ENCODE measurements at regions not wholly inside any gene's neighbourhood (a gene's known extent, or its start where the extent isn't known, plus 50 kb on each side); places are given as distances from the start of the nearest gene placed in this dataset.

DNA sequence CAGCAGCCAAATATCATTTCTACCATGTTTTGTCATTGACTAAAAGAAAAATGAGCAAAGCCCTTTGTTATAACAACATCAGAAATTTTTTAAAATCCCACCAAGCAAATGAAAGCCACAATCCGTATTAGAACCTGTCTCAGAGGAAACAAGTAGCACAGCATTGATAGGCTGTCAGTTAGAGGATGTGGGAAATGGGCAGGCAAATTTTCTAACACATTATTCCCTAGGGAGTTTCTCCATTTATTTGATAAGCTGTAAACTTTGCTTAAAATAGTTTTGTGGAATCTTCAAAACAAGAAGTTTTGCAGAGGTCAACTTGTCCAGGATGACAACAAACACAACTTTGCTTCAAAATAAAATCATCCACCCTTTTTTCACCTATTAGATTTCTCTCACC, 53.6 kb upstream of the APC start:
- H3K4me3 ChIP-seq (ENCODE audit: low read depth, low read length), result no peak overlapping the region
- POLR2A ChIA-PET, result interaction anchor here (1.4 kb wide), 3 partner anchors 11 to 53 kb away, joined by 3 to 6 read pairs (median 4); partner anchors contain the start of gene APC
- CTCF ChIA-PET, result interaction anchor here (1.1 to 1.8 kb wide), 3 partner anchors 11 to 132 kb away, joined by 3 to 10 read pairs (median 4); no protein-coding TSS in a partner anchor
- TF ChIP-seq, protein P1, sequence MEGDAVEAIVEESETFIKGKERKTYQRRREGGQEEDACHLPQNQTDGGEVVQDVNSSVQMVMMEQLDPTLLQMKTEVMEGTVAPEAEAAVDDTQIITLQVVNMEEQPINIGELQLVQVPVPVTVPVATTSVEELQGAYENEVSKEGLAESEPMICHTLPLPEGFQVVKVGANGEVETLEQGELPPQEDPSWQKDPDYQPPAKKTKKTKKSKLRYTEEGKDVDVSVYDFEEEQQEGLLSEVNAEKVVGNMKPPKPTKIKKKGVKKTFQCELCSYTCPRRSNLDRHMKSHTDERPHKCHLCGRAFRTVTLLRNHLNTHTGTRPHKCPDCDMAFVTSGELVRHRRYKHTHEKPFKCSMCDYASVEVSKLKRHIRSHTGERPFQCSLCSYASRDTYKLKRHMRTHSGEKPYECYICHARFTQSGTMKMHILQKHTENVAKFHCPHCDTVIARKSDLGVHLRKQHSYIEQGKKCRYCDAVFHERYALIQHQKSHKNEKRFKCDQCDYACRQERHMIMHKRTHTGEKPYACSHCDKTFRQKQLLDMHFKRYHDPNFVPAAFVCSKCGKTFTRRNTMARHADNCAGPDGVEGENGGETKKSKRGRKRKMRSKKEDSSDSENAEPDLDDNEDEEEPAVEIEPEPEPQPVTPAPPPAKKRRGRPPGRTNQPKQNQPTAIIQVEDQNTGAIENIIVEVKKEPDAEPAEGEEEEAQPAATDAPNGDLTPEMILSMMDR (IDR thresholded peaks at IDR 0.05; ENCODE audit: insufficient read depth, low read length, missing control alignments), result no peak
- DNase-seq (ENCODE audit: low read depth, low spot score), result no peak

GRCh38 chr5:112684737-112685136, 52.9 kb upstream of the APC start:
- H3K4me3 ChIP-seq (ENCODE audit: low read depth, low read length), result no peak overlapping the region
- TF ChIP-seq, protein P1 (IDR thresholded peaks at IDR 0.05; ENCODE audit: insufficient read depth, low read length, missing control alignments), result no peak
- DNase-seq (ENCODE audit: low read depth, low spot score), result peak; percentile 84
- ChIA-PET POLR2A (interaction anchor here (0.8 to 1.4 kb wide), 4 partner anchors 10 to 108 kb away, joined by 3 to 6 read pairs (median 4); partner anchors contain the start of gene APC), CTCF (interaction anchor here (1.1 to 1.9 kb wide), 5 partner anchors 10 to 133 kb away, joined by 3 to 10 read pairs (median 4); no protein-coding TSS in a partner anchor)

- TF ChIP-seq, protein P1 (IDR thresholded peaks at IDR 0.05; ENCODE audit: insufficient read depth, low read length, missing control alignments), result no peak
- ChIA-PET POLR2A (interaction anchor here (0.8 to 1.4 kb wide), 5 partner anchors 10 to 107 kb away, joined by 3 to 6 read pairs (median 4); partner anchors contain the start of gene APC), CTCF (interaction anchor here (1.7 to 1.9 kb wide), 3 partner anchors 9 to 72 kb away, joined by 4 to 10 read pairs (median 6); no protein-coding TSS in a partner anchor)
- DNase-seq (ENCODE audit: low read depth, low spot score), result no peak
- H3K4me3 ChIP-seq (ENCODE audit: low read depth, low read length), result no peak overlapping the region
These were observed 52.3 kb upstream of the APC start for GRCh38 chr5:112685386-112685785.

GRCh38 chr5:112685931-112686330, 51.8 kb upstream of the APC start:
- H3K4me3 ChIP-seq (ENCODE audit: low read depth, low read length), result no peak overlapping the region
- CTCF ChIA-PET, result interaction anchor here (1.7 to 1.9 kb wide), 3 partner anchors 9 to 71 kb away, joined by 4 to 10 read pairs (median 6); no protein-coding TSS in a partner anchor
- POLR2A ChIA-PET, result interaction anchor here (1.2 kb wide), 1 partner anchor 21 kb away, joined by 5 read pairs; no protein-coding TSS in a partner anchor
- TF ChIP-seq, protein P1 (IDR thresholded peaks at IDR 0.05; ENCODE audit: insufficient read depth, low read length, missing control alignments), result no peak
- peak; percentile 55 for DNase-seq (ENCODE audit: low read depth, low spot score)

- CTCF ChIA-PET, result interaction anchor here (1.7 to 1.9 kb wide), 2 partner anchors 23 to 71 kb away, joined by 4 to 6 read pairs; no protein-coding TSS in a partner anchor
- no peak for DNase-seq (ENCODE audit: low read depth, low spot score)
- H3K4me3 ChIP-seq (ENCODE audit: low read depth, low read length), result no peak overlapping the region
- POLR2A ChIA-PET, result no interaction called here
- TF ChIP-seq, protein P1 (IDR thresholded peaks at IDR 0.05; ENCODE audit: insufficient read depth, low read length, missing control alignments), result no peak
These were observed 51.0 kb upstream of the APC start for GRCh38 chr5:112686675-112687074.

GRCh38 chr5:112687306-112687705, 50.4 kb upstream of the APC start:
- DNase-seq (ENCODE audit: low read depth, low spot score), result no peak
- TF ChIP-seq, protein P1 (IDR thresholded peaks at IDR 0.05; ENCODE audit: insufficient read depth, low read length, missing control alignments), result no peak
- no peak overlapping the region for H3K4me3 ChIP-seq (ENCODE audit: low read depth, low read length)
- POLR2A ChIA-PET, result no interaction called here
- CTCF ChIA-PET, result no interaction called here
